Lower leg skin (tissue), 3 donors: ENCODE measurements at regions not wholly inside any gene's neighbourhood (a gene's known extent, or its start where the extent isn't known, plus 50 kb on each side); places are given as distances from the start of the nearest gene placed in this dataset.

Source experiments
- POLR2A ChIP-seq, 2 donors: fragments of 450-650 bp; IDR thresholded peaks; one replicate each; pipeline ENCODE4 v1.6.1; 2016 to 2017; ENCODE audit warnings: antibody characterized with exemption in 2 of 2, mild to moderate bottlenecking in 1 of 2, moderate library complexity in 1 of 2
- TF ChIP-seq, protein P1 (sequence below), 3 donors: fragments of 450-650 bp; IDR thresholded peaks; one replicate each; pipeline ENCODE4 v1.5.1; 2016; ENCODE audit warnings: antibody characterized with exemption in 3 of 3, mild to moderate bottlenecking in 3 of 3, moderate library complexity in 2 of 3

DNA sequence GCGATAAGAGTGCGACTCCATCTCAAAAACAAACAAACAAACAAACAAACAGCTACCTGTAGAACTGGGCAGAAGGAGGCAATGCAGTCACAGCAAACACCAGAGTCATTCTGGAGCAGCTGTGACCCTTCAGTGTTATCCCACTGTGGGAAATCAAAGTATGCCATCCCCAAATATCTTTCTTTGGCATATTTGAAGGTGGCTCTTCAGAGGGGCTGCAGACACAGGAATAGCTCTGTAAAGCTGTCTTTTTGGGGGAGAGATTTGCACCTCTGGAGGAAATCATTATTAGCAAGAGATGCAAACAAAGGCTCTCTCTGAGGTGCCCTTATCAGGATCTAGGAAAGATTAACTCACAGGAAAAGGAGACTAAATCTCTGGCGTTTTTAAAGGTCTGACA lies 98.5 kb upstream of the XPO1 start:
- TF ChIP-seq, protein P1, sequence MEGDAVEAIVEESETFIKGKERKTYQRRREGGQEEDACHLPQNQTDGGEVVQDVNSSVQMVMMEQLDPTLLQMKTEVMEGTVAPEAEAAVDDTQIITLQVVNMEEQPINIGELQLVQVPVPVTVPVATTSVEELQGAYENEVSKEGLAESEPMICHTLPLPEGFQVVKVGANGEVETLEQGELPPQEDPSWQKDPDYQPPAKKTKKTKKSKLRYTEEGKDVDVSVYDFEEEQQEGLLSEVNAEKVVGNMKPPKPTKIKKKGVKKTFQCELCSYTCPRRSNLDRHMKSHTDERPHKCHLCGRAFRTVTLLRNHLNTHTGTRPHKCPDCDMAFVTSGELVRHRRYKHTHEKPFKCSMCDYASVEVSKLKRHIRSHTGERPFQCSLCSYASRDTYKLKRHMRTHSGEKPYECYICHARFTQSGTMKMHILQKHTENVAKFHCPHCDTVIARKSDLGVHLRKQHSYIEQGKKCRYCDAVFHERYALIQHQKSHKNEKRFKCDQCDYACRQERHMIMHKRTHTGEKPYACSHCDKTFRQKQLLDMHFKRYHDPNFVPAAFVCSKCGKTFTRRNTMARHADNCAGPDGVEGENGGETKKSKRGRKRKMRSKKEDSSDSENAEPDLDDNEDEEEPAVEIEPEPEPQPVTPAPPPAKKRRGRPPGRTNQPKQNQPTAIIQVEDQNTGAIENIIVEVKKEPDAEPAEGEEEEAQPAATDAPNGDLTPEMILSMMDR (IDR thresholded peaks at IDR 0.05), result no peak
- TF ChIP-seq POLR2A (IDR thresholded peaks at IDR 0.05), result no peak
